ENCODE measurements at regions not wholly inside any gene's neighbourhood (a gene's known extent, or its start where the extent isn't known, plus 50 kb on each side); places are given as distances from the start of the nearest gene placed in this dataset.

GRCh38 chr4:153119626-153120025, 84.6 kb upstream of the TRIM2 start:
- H3K4me1 Mint-ChIP-seq: peaks cover 3% of the 10 kb centered on the region
- no peak for DNase-seq (ENCODE audit: low spot score)
- no peak overlapping the region for H2AFZ ChIP-seq (replicated peaks)

GRCh38 chr4:153120235-153120634, 84.0 kb upstream of the TRIM2 start:
- Histone ChIP-seq H3K4me2 (no peak overlapping the region), H3K4me1 (no peaks in the 10 kb centered on the region), H3K9me3 (ENCODE audit: low read depth) (no peaks in the 10 kb centered on the region), H2AFZ (replicated peaks) (no peak overlapping the region), H4K20me1 (ENCODE audit: low read depth) (no peaks in the 10 kb centered on the region), H3K4me3 (no peak overlapping the region), H3K79me2 (ENCODE audit: low read depth) (no peaks in the 10 kb centered on the region), H3K27ac (no peak overlapping the region), H3K9ac (no peak overlapping the region), H3F3A (ENCODE audit: low read depth) (no peaks in the 10 kb centered on the region), H3K27me3 (no peaks in the 10 kb centered on the region), H3K36me3 (no peaks in the 10 kb centered on the region)
- H3K9me3 Mint-ChIP-seq: no peaks in the 10 kb centered on the region
- no peak for TF ChIP-seq CTCF (IDR thresholded peaks at IDR 0.05)
- H3K36me3 Mint-ChIP-seq: no peaks in the 10 kb centered on the region
- DNase-seq (ENCODE audit: low spot score): no peak
- no peak overlapping the region for H3K4me3 Mint-ChIP-seq
- peaks cover 3% of the 10 kb centered on the region for H3K4me1 Mint-ChIP-seq
- peaks cover 14% of the 10 kb centered on the region for H3K27me3 Mint-ChIP-seq (ENCODE audit: insufficient read depth, low read depth)
- H3K27ac Mint-ChIP-seq: no peak overlapping the region

More at GRCh38 chr4:153119626-153120025, 84.6 kb upstream of the TRIM2 start:
- H3K9me3 ChIP-seq (ENCODE audit: low read depth): no peaks in the 10 kb centered on the region
- H3F3A ChIP-seq (ENCODE audit: low read depth): no peaks in the 10 kb centered on the region
- Mint-ChIP-seq H3K27me3 (ENCODE audit: insufficient read depth, low read depth) (peaks cover 14% of the 10 kb centered on the region), H3K36me3 (no peaks in the 10 kb centered on the region), H3K27ac (peak overlapping the region; percentile 21), H3K4me3 (no peak overlapping the region), H3K9me3 (no peaks in the 10 kb centered on the region)
- H3K27me3 ChIP-seq: no peaks in the 10 kb centered on the region
- H3K36me3 ChIP-seq: no peaks in the 10 kb centered on the region
- no peaks in the 10 kb centered on the region for H3K4me1 ChIP-seq
- H4K20me1 ChIP-seq (ENCODE audit: low read depth): no peaks in the 10 kb centered on the region
- no peak overlapping the region for H3K27ac ChIP-seq
- no peak overlapping the region for H3K4me2 ChIP-seq
- no peak overlapping the region for H3K9ac ChIP-seq
- no peak overlapping the region for H3K4me3 ChIP-seq
- no peaks in the 10 kb centered on the region for H3K79me2 ChIP-seq (ENCODE audit: low read depth)
- no peak for TF ChIP-seq EZH2phosphoT487 (IDR thresholded peaks at IDR 0.05)
- no peak for TF ChIP-seq CTCF (IDR thresholded peaks at IDR 0.05)
- no peak for TF ChIP-seq EZH2 (IDR thresholded peaks at IDR 0.05)

DNA sequence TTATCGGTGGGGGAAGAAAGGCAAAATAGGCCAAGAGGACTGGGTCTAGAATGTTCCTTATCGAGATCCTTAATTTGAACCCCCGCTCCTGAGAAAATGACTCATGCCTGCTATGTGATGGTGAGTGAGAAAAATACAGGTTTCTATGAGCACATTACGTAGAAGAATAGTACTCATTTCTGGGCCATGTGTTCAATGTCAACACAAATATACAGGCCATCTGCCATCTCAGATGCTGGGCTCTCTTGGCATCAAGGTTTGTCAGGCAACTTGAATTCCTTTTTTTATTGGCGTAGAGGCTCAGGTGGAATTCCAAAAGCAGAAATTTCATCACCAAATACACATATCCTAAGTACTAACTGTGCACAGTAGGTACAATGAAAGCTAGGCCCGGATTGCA, 81.4 kb upstream of the TRIM2 start:
- Histone ChIP-seq H3K4me2 (no peak overlapping the region), H3K4me3 (no peak overlapping the region), H3K9me3 (ENCODE audit: low read depth) (no peaks in the 10 kb centered on the region), H3K27me3 (no peaks in the 10 kb centered on the region), H4K20me1 (ENCODE audit: low read depth) (no peaks in the 10 kb centered on the region), H3K36me3 (no peaks in the 10 kb centered on the region), H3F3A (ENCODE audit: low read depth) (no peaks in the 10 kb centered on the region), H2AFZ (replicated peaks) (no peak overlapping the region), H3K9ac (no peak overlapping the region), H3K79me2 (ENCODE audit: low read depth) (no peaks in the 10 kb centered on the region), H3K27ac (no peak overlapping the region), H3K4me1 (peaks cover 13% of the 10 kb centered on the region)
- H3K4me1 Mint-ChIP-seq: peaks cover 15% of the 10 kb centered on the region
- DNase-seq (ENCODE audit: low spot score): no peak
- H3K4me3 Mint-ChIP-seq: no peak overlapping the region
- TF ChIP-seq EZH2 (IDR thresholded peaks at IDR 0.05) (no peak), EZH2phosphoT487 (IDR thresholded peaks at IDR 0.05) (no peak), CTCF (IDR thresholded peaks at IDR 0.05) (no peak)
- no peaks in the 10 kb centered on the region for H3K9me3 Mint-ChIP-seq
- H3K36me3 Mint-ChIP-seq: no peaks in the 10 kb centered on the region
- peaks cover 8% of the 10 kb centered on the region for H3K27me3 Mint-ChIP-seq (ENCODE audit: insufficient read depth, low read depth)
- no peak overlapping the region for H3K27ac Mint-ChIP-seq

DNA sequence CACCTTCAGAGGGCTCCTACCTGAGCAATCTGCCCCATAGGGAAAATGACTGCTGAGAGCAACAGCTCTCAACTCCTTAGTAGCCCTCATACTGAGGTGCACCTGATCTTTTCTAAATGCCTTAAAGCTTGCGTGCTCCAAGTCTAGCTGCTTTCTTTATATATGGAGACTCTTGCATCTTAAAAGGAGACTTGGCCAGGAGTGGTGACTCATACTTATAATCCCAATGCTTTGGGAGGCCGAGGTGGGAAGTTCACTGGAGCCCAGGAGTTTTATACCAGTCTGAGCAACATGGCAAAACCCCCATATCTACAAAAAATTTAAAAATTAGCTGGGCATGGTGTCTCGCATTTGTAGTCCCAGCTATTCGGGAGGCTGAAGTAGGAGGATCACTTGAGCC, 78.1 kb upstream of the TRIM2 start:
- Mint-ChIP-seq H3K9me3 (peaks cover 6% of the 10 kb centered on the region), H3K27me3 (ENCODE audit: insufficient read depth, low read depth) (peaks cover 12% of the 10 kb centered on the region), H3K36me3 (no peaks in the 10 kb centered on the region), H3K27ac (peak overlapping the region; percentile 61), H3K4me1 (peaks cover 18% of the 10 kb centered on the region), H3K4me3 (no peak overlapping the region)
- Histone ChIP-seq H3K27me3 (no peaks in the 10 kb centered on the region), H3K9ac (no peak overlapping the region), H3K4me1 (peaks cover 13% of the 10 kb centered on the region), H3K27ac (no peak overlapping the region), H3K4me2 (no peak overlapping the region), H3F3A (ENCODE audit: low read depth) (no peaks in the 10 kb centered on the region), H2AFZ (replicated peaks) (peak overlapping the region; percentile 70), H3K79me2 (ENCODE audit: low read depth) (no peaks in the 10 kb centered on the region), H3K9me3 (ENCODE audit: low read depth) (no peaks in the 10 kb centered on the region), H4K20me1 (ENCODE audit: low read depth) (no peaks in the 10 kb centered on the region), H3K4me3 (no peak overlapping the region), H3K36me3 (no peaks in the 10 kb centered on the region)
- TF ChIP-seq EZH2 (IDR thresholded peaks at IDR 0.05): no peak
- TF ChIP-seq EZH2phosphoT487 (IDR thresholded peaks at IDR 0.05): no peak
- TF ChIP-seq CTCF (IDR thresholded peaks at IDR 0.05): no peak
- no peak for DNase-seq (ENCODE audit: low spot score)

Data from neural progenitor cell (in vitro differentiated cells).